ENCODE measurements at regions not wholly inside any gene's neighbourhood (a gene's known extent, or its start where the extent isn't known, plus 50 kb on each side); places are given as distances from the start of the nearest gene placed in this dataset.

DNA sequence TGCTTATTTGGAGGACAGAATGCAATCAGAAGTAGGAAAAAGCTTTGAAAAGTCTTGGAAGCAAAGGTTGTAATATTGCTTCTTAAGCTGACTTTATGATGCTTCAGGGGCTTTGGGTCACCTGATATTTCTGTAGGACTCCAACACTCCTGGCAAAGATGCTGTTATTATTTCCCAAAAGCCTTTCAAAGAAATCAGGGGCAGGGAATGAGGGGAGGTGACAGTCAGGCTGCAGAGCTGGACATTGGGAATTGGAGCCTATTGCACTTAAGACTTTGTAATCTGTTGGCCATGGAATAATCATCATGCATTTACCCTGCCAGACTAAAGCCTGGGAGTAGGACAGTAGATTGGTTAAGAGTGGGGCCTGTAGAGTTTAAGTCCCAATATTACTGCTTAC, 168.3 kb upstream of the IL12B start:
- TF ChIP-seq POLR2AphosphoS5 (IDR thresholded peaks at IDR 0.05; ENCODE audit: insufficient read depth, low read depth, low read length) (no peak), POLR2A (IDR thresholded peaks at IDR 0.05; ENCODE audit: low read depth, low read length) (no peak), EZH2 (IDR thresholded peaks at IDR 0.05; ENCODE audit: borderline replicate concordance, low read depth, low read length, severe bottlenecking) (no peak), GATA2 (IDR thresholded peaks at IDR 0.05; ENCODE audit: insufficient read depth, insufficient read length, low read depth, low read length) (no peak), JUN (IDR thresholded peaks at IDR 0.05; ENCODE audit: borderline replicate concordance, insufficient read depth, insufficient read length, low read depth) (no peak)
- TF ChIP-seq, protein P1, sequence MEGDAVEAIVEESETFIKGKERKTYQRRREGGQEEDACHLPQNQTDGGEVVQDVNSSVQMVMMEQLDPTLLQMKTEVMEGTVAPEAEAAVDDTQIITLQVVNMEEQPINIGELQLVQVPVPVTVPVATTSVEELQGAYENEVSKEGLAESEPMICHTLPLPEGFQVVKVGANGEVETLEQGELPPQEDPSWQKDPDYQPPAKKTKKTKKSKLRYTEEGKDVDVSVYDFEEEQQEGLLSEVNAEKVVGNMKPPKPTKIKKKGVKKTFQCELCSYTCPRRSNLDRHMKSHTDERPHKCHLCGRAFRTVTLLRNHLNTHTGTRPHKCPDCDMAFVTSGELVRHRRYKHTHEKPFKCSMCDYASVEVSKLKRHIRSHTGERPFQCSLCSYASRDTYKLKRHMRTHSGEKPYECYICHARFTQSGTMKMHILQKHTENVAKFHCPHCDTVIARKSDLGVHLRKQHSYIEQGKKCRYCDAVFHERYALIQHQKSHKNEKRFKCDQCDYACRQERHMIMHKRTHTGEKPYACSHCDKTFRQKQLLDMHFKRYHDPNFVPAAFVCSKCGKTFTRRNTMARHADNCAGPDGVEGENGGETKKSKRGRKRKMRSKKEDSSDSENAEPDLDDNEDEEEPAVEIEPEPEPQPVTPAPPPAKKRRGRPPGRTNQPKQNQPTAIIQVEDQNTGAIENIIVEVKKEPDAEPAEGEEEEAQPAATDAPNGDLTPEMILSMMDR (IDR thresholded peaks at IDR 0.05; ENCODE audit: extremely low read depth in 1 of 2, insufficient read depth in 1 of 2, low read depth in 1 of 2, low read length in 2 of 2), result no peak
- TF ChIP-seq, protein P2, sequence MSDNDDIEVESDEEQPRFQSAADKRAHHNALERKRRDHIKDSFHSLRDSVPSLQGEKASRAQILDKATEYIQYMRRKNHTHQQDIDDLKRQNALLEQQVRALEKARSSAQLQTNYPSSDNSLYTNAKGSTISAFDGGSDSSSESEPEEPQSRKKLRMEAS (IDR thresholded peaks at IDR 0.05; ENCODE audit: insufficient read depth, insufficient read length), result no peak
